ENCODE measurements at regions not wholly inside any gene's neighbourhood (a gene's known extent, or its start where the extent isn't known, plus 50 kb on each side); places are given as distances from the start of the nearest gene placed in this dataset.

GRCh38 chr7:26090927-26091519 is 61.0 kb upstream of the NFE2L3 start:
- peak; percentile 43 for TF ChIP-seq CTCF (IDR thresholded peaks at IDR 0.05; ENCODE audit: unreplicated experiment)
- Mint-ChIP-seq H3K4me3 (peak overlapping the region; percentile 1), H3K36me3 (no peaks in the 10 kb centered on the region), H3K9me3 (no peaks in the 10 kb centered on the region), H3K27me3 (ENCODE audit: low read depth) (no peaks in the 10 kb centered on the region), H3K4me1 (peaks cover 26% of the 10 kb centered on the region), H3K27ac (peak overlapping the region; percentile 28)
- no peak for DNase-seq (ENCODE audit: low spot score in 2 of 2, unreplicated experiment in 2 of 2)

GRCh38 chr7:26091933-26092332 is 60.1 kb upstream of the NFE2L3 start:
- H3K4me3 Mint-ChIP-seq = no peak overlapping the region
- no peak for DNase-seq (ENCODE audit: low spot score in 2 of 2, unreplicated experiment in 2 of 2)
- no peaks in the 10 kb centered on the region for H3K9me3 Mint-ChIP-seq
- H3K36me3 Mint-ChIP-seq = no peaks in the 10 kb centered on the region
- TF ChIP-seq CTCF (IDR thresholded peaks at IDR 0.05; ENCODE audit: unreplicated experiment) = no peak
- H3K4me1 Mint-ChIP-seq = peaks cover 24% of the 10 kb centered on the region
- no peak overlapping the region for H3K27ac Mint-ChIP-seq
- H3K27me3 Mint-ChIP-seq (ENCODE audit: low read depth) = no peaks in the 10 kb centered on the region

- Mint-ChIP-seq H3K27me3 (ENCODE audit: low read depth) (no peaks in the 10 kb centered on the region), H3K4me3 (no peak overlapping the region), H3K9me3 (no peaks in the 10 kb centered on the region), H3K27ac (no peak overlapping the region), H3K36me3 (no peaks in the 10 kb centered on the region), H3K4me1 (peaks cover 13% of the 10 kb centered on the region)
- TF ChIP-seq CTCF (IDR thresholded peaks at IDR 0.05; ENCODE audit: unreplicated experiment) = no peak
- no peak for DNase-seq (ENCODE audit: low spot score in 2 of 2, unreplicated experiment in 2 of 2)
Measured at GRCh38 chr7:26093023-26093422, 59.0 kb upstream of the NFE2L3 start.

- H3K4me3 Mint-ChIP-seq = no peak overlapping the region
- no peak for TF ChIP-seq CTCF (IDR thresholded peaks at IDR 0.05; ENCODE audit: unreplicated experiment)
- no peaks in the 10 kb centered on the region for H3K9me3 Mint-ChIP-seq
- no peak for DNase-seq (ENCODE audit: low spot score in 2 of 2, unreplicated experiment in 2 of 2)
- peaks cover 8% of the 10 kb centered on the region for H3K4me1 Mint-ChIP-seq
- no peaks in the 10 kb centered on the region for H3K36me3 Mint-ChIP-seq
- H3K27me3 Mint-ChIP-seq (ENCODE audit: low read depth) = no peaks in the 10 kb centered on the region
- no peak overlapping the region for H3K27ac Mint-ChIP-seq
Measured at GRCh38 chr7:26096136-26096535, 55.9 kb upstream of the NFE2L3 start.

GRCh38 chr7:26097837-26098668 is 53.9 kb upstream of the NFE2L3 start:
- DNase-seq (ENCODE audit: low spot score in 2 of 2, unreplicated experiment in 2 of 2) = no peak
- Mint-ChIP-seq H3K27ac (no peak overlapping the region), H3K4me3 (no peak overlapping the region), H3K27me3 (ENCODE audit: low read depth) (no peaks in the 10 kb centered on the region), H3K4me1 (peaks cover 10% of the 10 kb centered on the region), H3K9me3 (no peaks in the 10 kb centered on the region), H3K36me3 (no peaks in the 10 kb centered on the region)
- no peak for TF ChIP-seq CTCF (IDR thresholded peaks at IDR 0.05; ENCODE audit: unreplicated experiment)

All from mesothelial cell of epicardium (in vitro differentiated cells).